Progenitor cell of endocrine pancreas (in vitro differentiated cells): ENCODE measurements at regions not wholly inside any gene's neighbourhood (a gene's known extent, or its start where the extent isn't known, plus 50 kb on each side); places are given as distances from the start of the nearest gene placed in this dataset.

Experiments used
- DNase-seq: peaks from one replicate; pipeline ENCODE4 v3.0.0; 2021; ENCODE audit warnings: low spot score; ENCODE audit not compliant: unreplicated experiment
- H3K27ac Mint-ChIP-seq: 2 replicates; pipeline ENCODE4 v1.8.0; 2021; ENCODE audit warnings: mild to moderate bottlenecking, moderate library complexity, mixed read lengths
- H3K27me3 Mint-ChIP-seq: 2 replicates; pipeline ENCODE4 v1.8.0; 2021; ENCODE audit warnings: mixed read lengths
- H3K36me3 Mint-ChIP-seq: 2 replicates; pipeline ENCODE4 v1.8.0; 2022; ENCODE audit warnings: mixed read lengths; ENCODE audit not compliant: insufficient read depth
- H3K4me1 Mint-ChIP-seq: 2 replicates; pipeline ENCODE4 v1.8.0; 2021; ENCODE audit warnings: low read depth, mixed read lengths
- H3K4me3 Mint-ChIP-seq: 2 replicates; pipeline ENCODE4 v1.8.0; 2021; ENCODE audit warnings: low read depth, mild to moderate bottlenecking, moderate library complexity, mixed read lengths
- H3K9me3 Mint-ChIP-seq: 2 replicates; pipeline ENCODE4 v1.8.0; 2021; ENCODE audit warnings: low read depth, mixed read lengths
- CTCF ChIP-seq: fragments of 200-600 bp; sonication (generic); IDR thresholded peaks from one replicate; pipeline ENCODE4 v1.5.0; 2021; ENCODE audit warnings: antibody characterized with exemption, mild to moderate bottlenecking; ENCODE audit not compliant: unreplicated experiment

- DNase-seq, result no peak
- Mint-ChIP-seq H3K4me3 (no peak overlapping the region), H3K27me3 (no peaks in the 10 kb centered on the region), H3K4me1 (no peaks in the 10 kb centered on the region), H3K9me3 (no peaks in the 10 kb centered on the region), H3K27ac (no peak overlapping the region), H3K36me3 (no peaks in the 10 kb centered on the region)
- no peak for TF ChIP-seq CTCF
Observed at GRCh38 chr6:103855750-103856149, 1004.0 kb downstream of the HACE1 start.

GRCh38 chr6:103854059-103854458 lies 1005.7 kb downstream of the HACE1 start:
- H3K36me3 Mint-ChIP-seq, result no peaks in the 10 kb centered on the region
- TF ChIP-seq CTCF, result no peak
- no peaks in the 10 kb centered on the region for H3K4me1 Mint-ChIP-seq
- no peaks in the 10 kb centered on the region for H3K27me3 Mint-ChIP-seq
- no peak overlapping the region for H3K27ac Mint-ChIP-seq
- H3K4me3 Mint-ChIP-seq, result no peak overlapping the region
- no peaks in the 10 kb centered on the region for H3K9me3 Mint-ChIP-seq
- DNase-seq, result no peak

- H3K4me1 Mint-ChIP-seq, result peaks cover 3% of the 10 kb centered on the region
- no peaks in the 10 kb centered on the region for H3K27me3 Mint-ChIP-seq
- no peak for TF ChIP-seq CTCF
- H3K4me3 Mint-ChIP-seq, result no peak overlapping the region
- H3K9me3 Mint-ChIP-seq, result no peaks in the 10 kb centered on the region
- no peak for DNase-seq
- no peaks in the 10 kb centered on the region for H3K36me3 Mint-ChIP-seq
- no peak overlapping the region for H3K27ac Mint-ChIP-seq
Observed at GRCh38 chr6:103838457-103838856, 1021.3 kb downstream of the HACE1 start.

GRCh38 chr6:103826209-103826608 lies 1033.5 kb downstream of the HACE1 start:
- Mint-ChIP-seq H3K27me3 (no peaks in the 10 kb centered on the region), H3K4me1 (no peaks in the 10 kb centered on the region), H3K9me3 (no peaks in the 10 kb centered on the region), H3K27ac (no peak overlapping the region), H3K36me3 (no peaks in the 10 kb centered on the region), H3K4me3 (no peak overlapping the region)
- DNase-seq, result no peak
- TF ChIP-seq CTCF, result no peak

- DNase-seq, result no peak
- Mint-ChIP-seq H3K4me1 (peaks cover 3% of the 10 kb centered on the region), H3K9me3 (no peaks in the 10 kb centered on the region), H3K27me3 (no peaks in the 10 kb centered on the region), H3K27ac (peak overlapping the region; percentile 45), H3K36me3 (no peaks in the 10 kb centered on the region), H3K4me3 (no peak overlapping the region)
- TF ChIP-seq CTCF, result no peak
Observed at GRCh38 chr6:103820148-103820547, 1039.6 kb downstream of the HACE1 start.
